ENCODE measurements at regions not wholly inside any gene's neighbourhood (a gene's known extent, or its start where the extent isn't known, plus 50 kb on each side); places are given as distances from the start of the nearest gene placed in this dataset.
"Not testable (repeated sequence)": the region's sequence is repeated elsewhere in the genome, so short reads cannot be mapped to it uniquely, and the experiment has no call there.

- not testable (repeated sequence) for DNase-seq (ENCODE audit: low read depth in 3 of 3, low spot score in 2 of 3)
Measured at GRCh38 chr2:51894584-51894983, 862.7 kb upstream of the NRXN1 start.

GRCh38 chr2:51888120-51888519 is 856.2 kb upstream of the NRXN1 start:
- DNase-seq (ENCODE audit: low read depth in 3 of 3, low spot score in 2 of 3): no peak

- DNase-seq (ENCODE audit: low read depth in 3 of 3, low spot score in 2 of 3): no peak
Measured at GRCh38 chr2:51881673-51882072, 849.7 kb upstream of the NRXN1 start.

GRCh38 chr2:51880153-51880552 is 848.2 kb upstream of the NRXN1 start:
- DNase-seq (ENCODE audit: low read depth in 3 of 3, low spot score in 2 of 3): no peak

- DNase-seq (ENCODE audit: low read depth in 3 of 3, low spot score in 2 of 3): no peak
Measured at GRCh38 chr2:51866361-51866760, 834.4 kb upstream of the NRXN1 start.

- DNase-seq (ENCODE audit: low read depth in 3 of 3, low spot score in 2 of 3): no peak
Measured at GRCh38 chr2:51859260-51859659, 827.3 kb upstream of the NRXN1 start.

GRCh38 chr2:51855683-51856082 is 823.8 kb upstream of the NRXN1 start:
- DNase-seq (ENCODE audit: low read depth in 3 of 3, low spot score in 2 of 3): no peak

- DNase-seq (ENCODE audit: low read depth in 3 of 3, low spot score in 2 of 3): no peak
Measured at GRCh38 chr2:51846796-51847195, 814.9 kb upstream of the NRXN1 start.

- DNase-seq (ENCODE audit: low read depth in 3 of 3, low spot score in 2 of 3): no peak
Measured at GRCh38 chr2:51846018-51846417, 814.1 kb upstream of the NRXN1 start.

- DNase-seq (ENCODE audit: low read depth in 3 of 3, low spot score in 2 of 3): no peak
Measured at GRCh38 chr2:51844596-51844995, 812.7 kb upstream of the NRXN1 start.

GRCh38 chr2:51829477-51829876 is 797.5 kb upstream of the NRXN1 start:
- DNase-seq (ENCODE audit: low read depth in 3 of 3, low spot score in 2 of 3): no peak

GRCh38 chr2:51825823-51826222 is 793.9 kb upstream of the NRXN1 start:
- DNase-seq (ENCODE audit: low read depth in 3 of 3, low spot score in 2 of 3): no peak

- DNase-seq (ENCODE audit: low read depth in 3 of 3, low spot score in 2 of 3): no peak
Measured at GRCh38 chr2:51813247-51813646, 781.3 kb upstream of the NRXN1 start.

- no peak for DNase-seq (ENCODE audit: low read depth in 3 of 3, low spot score in 2 of 3)
Measured at GRCh38 chr2:51812138-51812866, 780.4 kb upstream of the NRXN1 start.

GRCh38 chr2:51810197-51810596 is 778.3 kb upstream of the NRXN1 start:
- no peak for DNase-seq (ENCODE audit: low read depth in 3 of 3, low spot score in 2 of 3)

GRCh38 chr2:51807229-51807628 is 775.3 kb upstream of the NRXN1 start:
- no peak for DNase-seq (ENCODE audit: low read depth in 3 of 3, low spot score in 2 of 3)

- DNase-seq (ENCODE audit: low read depth in 3 of 3, low spot score in 2 of 3): no peak
Measured at GRCh38 chr2:51795248-51795888, 763.4 kb upstream of the NRXN1 start.

- DNase-seq (ENCODE audit: low read depth in 3 of 3, low spot score in 2 of 3): no peak
Measured at GRCh38 chr2:51791496-51791895, 759.6 kb upstream of the NRXN1 start.

- DNase-seq (ENCODE audit: low read depth in 3 of 3, low spot score in 2 of 3): no peak
Measured at GRCh38 chr2:51790854-51791253, 758.9 kb upstream of the NRXN1 start.

- no peak for DNase-seq (ENCODE audit: low read depth in 3 of 3, low spot score in 2 of 3)
Measured at GRCh38 chr2:51789918-51790317, 758.0 kb upstream of the NRXN1 start.

GRCh38 chr2:51782921-51783765 is 751.2 kb upstream of the NRXN1 start:
- DNase-seq (ENCODE audit: low read depth in 3 of 3, low spot score in 2 of 3): no peak

GRCh38 chr2:51781691-51782090 is 749.8 kb upstream of the NRXN1 start:
- DNase-seq (ENCODE audit: low read depth in 3 of 3, low spot score in 2 of 3): no peak
